H54 (cell line): ENCODE measurements at regions not wholly inside any gene's neighbourhood (a gene's known extent, or its start where the extent isn't known, plus 50 kb on each side); places are given as distances from the start of the nearest gene placed in this dataset.
"Not testable (repeated sequence)": the region's sequence is repeated elsewhere in the genome, so short reads cannot be mapped to it uniquely, and the experiment has no call there.

Source experiments
- DNase-seq: peaks from one replicate; pipeline ENCODE4 v3.0.0; 2011; ENCODE audit warnings: low spot score, mixed read lengths; ENCODE audit not compliant: insufficient read length
- FAIRE-seq: peaks from 3 replicates; lab custom pipeline; 2011; peaks lifted over from hg19 to GRCh38; lab: Jason Lieb, UNC
- POLR2A ChIP-seq: IDR thresholded peaks from 2 replicates; pipeline ENCODE4 v1.6.1; 2011; ENCODE audit warnings: low read depth, mild to moderate bottlenecking, low read length

GRCh38 chr4:188412499-188412898 lies 273.3 kb downstream of the TRIML1 start:
- DNase-seq (no peak), FAIRE-seq (no peak)
- no peak for TF ChIP-seq POLR2A

DNA sequence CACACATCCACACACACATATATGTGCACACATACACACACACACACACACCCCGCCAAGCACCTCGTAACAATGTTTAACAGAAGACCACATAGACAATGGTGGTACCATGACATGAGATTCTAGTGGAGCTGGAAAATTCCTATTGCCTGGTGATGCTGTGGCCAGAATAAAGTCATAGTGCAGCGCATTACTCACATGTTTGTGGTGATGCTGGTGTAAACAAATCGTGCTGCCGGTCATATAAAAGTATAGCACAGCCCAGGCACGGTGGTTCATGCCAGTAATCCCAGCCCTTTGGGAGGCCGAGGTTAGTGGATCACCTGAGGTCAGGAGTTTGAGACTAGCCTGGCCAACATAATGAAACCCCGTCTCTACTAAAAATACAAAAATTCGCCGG lies 275.2 kb downstream of the TRIML1 start:
- TF ChIP-seq POLR2A = no peak
- DNase-seq (no peak), FAIRE-seq (no peak)

DNA sequence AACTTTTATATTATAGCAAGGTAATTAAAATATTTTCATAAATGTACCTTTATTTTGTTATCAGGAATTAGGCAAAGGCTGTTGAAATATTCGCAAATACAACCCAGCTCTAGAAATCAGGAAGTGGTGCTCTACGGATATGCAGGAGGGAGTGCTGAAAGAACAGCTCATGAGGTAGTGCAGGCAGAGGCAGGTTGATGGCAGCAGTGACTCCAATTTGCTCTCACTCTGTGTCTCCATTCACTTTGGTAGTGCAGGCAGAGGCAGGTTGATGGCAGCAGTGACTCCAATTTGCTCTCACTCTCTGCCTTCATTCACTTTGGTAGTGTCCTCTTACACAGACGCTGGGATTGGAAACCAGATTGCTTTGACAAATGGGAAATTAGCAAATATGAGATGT lies 277.9 kb downstream of the TRIML1 start:
- DNase-seq (no peak), FAIRE-seq (no peak)
- TF ChIP-seq POLR2A = no peak

DNA sequence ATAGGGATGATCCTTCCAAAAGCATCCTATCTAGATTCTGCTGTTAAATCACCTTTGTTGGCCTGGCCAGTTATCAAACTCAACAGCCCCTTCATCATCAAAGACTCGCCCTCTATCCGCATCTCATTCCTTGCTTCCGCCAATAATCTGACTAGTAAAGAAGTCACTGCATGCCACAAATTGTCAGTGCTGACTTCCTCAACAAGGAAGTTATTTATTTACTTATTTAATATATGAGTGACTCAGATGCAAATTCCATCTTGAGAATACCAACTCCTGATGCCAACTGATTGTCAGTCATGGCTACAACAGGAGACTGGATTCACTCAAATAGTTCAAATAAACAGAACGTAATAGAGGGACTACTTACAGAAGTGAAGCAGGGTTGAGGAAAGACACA lies 283.8 kb downstream of the TRIML1 start:
- no peak for TF ChIP-seq POLR2A
- FAIRE-seq (no peak), DNase-seq (no peak)

- FAIRE-seq (no peak), DNase-seq (no peak)
- no peak for TF ChIP-seq POLR2A
Observed at GRCh38 chr4:188428935-188429334, 289.7 kb downstream of the TRIML1 start.

- TF ChIP-seq POLR2A = no peak
- FAIRE-seq (no peak), DNase-seq (no peak)
Observed at GRCh38 chr4:188429965-188430364, 290.7 kb downstream of the TRIML1 start.

GRCh38 chr4:188430384-188430783 lies 291.1 kb downstream of the TRIML1 start:
- FAIRE-seq (no peak), DNase-seq (no peak)
- TF ChIP-seq POLR2A = no peak

DNA sequence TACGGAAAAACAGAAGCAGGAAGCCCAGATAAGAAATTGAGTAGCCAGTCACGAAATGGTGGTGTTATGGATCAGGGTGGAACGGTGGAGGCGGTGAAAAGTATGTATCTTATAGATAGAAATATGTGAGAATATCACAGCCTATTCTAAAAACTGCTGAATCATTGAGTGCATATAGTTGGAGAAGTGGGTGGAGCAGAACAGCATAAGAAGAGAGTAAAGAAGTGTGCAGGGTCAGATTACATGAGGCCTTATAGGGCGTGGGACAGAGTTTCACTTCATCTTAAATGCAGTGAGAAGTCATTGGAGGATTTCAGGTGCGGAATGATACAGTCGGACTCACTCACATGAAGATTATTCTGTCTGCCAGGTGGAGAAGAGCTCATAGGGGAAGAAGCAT lies 293.1 kb downstream of the TRIML1 start:
- FAIRE-seq = no peak
- no peak for TF ChIP-seq POLR2A
- no peak for DNase-seq

DNA sequence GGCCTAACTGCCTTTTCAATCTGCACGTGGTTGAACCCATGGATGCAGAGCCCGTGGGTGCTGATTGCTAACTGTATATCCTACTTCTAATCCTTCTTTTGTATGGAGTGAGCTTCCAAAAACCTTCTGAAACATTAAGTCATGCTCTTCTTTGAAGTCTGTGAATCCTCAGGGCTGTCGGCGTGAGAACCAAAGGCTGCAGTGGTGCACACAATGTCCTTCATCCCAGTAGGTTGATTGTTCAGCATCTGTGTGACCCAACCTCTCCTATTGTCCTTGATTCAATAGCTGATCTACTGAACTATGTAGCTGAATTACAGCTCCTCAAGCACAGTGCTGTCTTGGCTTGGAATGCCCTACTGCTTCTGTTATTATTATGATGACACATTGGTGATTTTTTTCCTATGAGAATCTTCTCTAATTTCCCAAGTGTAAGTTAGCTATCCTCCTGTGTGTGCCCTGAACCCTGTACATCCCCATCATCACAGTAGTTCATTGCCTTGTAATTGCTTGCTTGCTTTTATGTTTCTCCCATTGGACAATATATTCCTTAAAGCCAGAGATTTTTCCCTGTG lies 294.6 kb downstream of the TRIML1 start:
- no peak for TF ChIP-seq POLR2A
- DNase-seq (no peak), FAIRE-seq (no peak)

DNA sequence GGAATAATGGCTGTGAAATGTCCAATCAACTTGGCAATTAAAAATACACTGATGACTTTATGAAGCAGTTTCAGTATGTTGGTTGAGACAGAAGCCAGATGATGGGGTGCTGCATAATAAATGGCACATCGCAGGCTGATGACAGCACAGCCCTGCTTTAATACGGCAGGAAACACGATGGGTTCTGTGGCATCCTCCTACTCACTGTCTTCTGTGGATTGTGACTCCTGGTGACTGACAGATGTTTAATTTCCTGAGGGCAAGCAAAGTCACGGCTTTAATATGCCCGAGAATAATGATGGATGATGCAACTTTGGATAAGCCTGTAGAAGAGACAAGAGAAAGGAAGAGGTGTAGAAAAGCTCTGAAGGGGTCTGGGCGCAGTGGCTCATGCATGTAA lies 295.4 kb downstream of the TRIML1 start:
- no peak for FAIRE-seq
- no peak for DNase-seq
- no peak for TF ChIP-seq POLR2A

GRCh38 chr4:188435381-188435780 lies 296.1 kb downstream of the TRIML1 start:
- DNase-seq (no peak), FAIRE-seq (no peak)
- TF ChIP-seq POLR2A = no peak

DNA sequence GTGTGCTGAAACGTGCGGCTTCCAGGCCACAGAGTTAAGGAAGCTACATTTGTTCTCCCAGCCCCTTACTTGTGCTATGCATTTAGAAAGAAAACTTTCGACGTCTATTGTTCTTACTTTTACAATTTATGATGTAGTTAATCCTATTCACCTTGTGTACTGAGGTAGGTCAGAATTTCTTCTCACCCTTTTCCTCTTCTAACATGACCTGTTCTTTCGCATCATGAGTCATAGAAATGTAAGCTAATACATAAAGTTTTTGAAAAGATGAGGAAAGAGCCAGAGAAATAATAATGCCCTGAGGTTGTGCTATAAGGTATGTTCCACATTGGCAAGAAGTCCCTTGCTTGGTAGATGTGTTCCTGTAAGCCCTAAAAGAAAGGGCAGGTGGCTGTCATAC lies 298.3 kb downstream of the TRIML1 start:
- FAIRE-seq (no peak), DNase-seq (no peak)
- no peak for TF ChIP-seq POLR2A

DNA sequence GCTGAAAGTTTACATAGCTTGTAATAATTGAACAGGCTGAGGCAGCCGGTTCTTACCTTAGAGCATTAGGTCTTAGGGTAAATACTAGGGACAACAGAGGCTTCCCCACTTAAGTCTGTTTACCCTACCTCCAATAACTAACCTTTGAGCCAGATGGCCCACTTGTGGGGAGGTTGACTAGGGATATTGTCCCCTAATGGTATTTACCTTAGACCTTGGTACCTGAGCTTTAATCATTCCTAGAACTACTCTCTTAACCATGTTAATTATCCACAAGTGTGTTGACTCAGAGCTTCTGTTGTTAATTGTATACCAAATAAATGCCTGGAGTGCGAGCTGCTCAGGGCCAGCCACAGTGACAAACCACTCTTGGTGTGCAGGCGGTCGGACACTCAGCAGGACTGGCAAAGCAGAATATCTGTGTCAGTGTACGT lies 299.2 kb downstream of the TRIML1 start:
- FAIRE-seq, DNase-seq: not testable (repeated sequence)

GRCh38 chr4:188439641-188440311 lies 300.5 kb downstream of the TRIML1 start:
- TF ChIP-seq POLR2A = no peak
- DNase-seq (peak; percentile 3), FAIRE-seq (no peak)

GRCh38 chr4:188444500-188444899 lies 305.3 kb downstream of the TRIML1 start:
- FAIRE-seq = no peak
- no peak for TF ChIP-seq POLR2A
- DNase-seq = no peak

DNA sequence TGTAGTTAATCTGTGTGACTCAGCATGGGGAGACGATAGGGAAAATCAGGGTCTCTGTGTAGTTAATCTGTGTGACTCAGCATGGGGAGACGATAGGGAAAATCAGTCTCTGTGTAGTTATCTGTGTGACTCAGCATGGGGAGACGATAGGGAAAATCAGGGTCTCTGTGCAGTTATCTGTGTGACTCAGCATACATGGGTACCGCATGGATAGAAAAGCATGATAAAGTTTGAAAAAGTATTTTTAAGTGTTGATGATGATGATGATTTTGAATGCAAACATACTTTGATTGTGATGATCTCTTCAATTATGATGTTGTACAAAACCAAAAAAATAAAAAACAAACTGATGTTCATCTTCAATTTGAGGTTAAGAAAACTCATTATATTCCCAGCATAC lies 309.8 kb downstream of the TRIML1 start:
- FAIRE-seq, DNase-seq: not testable (repeated sequence)
